Heart left ventricle (tissue), 16 donors: ENCODE measurements at regions not wholly inside any gene's neighbourhood (a gene's known extent, or its start where the extent isn't known, plus 50 kb on each side); places are given as distances from the start of the nearest gene placed in this dataset.

Source experiments
- ATAC-seq, 4 donors: fragments of 200-7000 bp; cut with Tn5 transposase; one replicate each; pipeline ENCODE4 v1.9.1; 2020 to 2022; ENCODE audit warnings: moderate library complexity in 4 of 4, mild to moderate bottlenecking in 3 of 4, moderate number of reproducible peaks in 1 of 4
- DNase-seq, 5 donors: peaks; one replicate each; pipeline ENCODE4 v3.0.0-alpha.2; 2020
- H3K27ac ChIP-seq, 12 donors: fragments of 200-600 bp; sonication (generic) in 4 of 12; one replicate each; pipeline versions ENCODE4 v1.5.0 to v1.8.0; 2016 to 2022; ENCODE audit warnings: mild to moderate bottlenecking in 2 of 12
- H3K27me3 ChIP-seq, 9 donors: fragments of 200-600 bp; sonication (generic) in 2 of 9; one replicate each; pipeline versions ENCODE4 v1.5.1 to v1.8.0; 2016 to 2022; ENCODE audit warnings: mild to moderate bottlenecking in 3 of 9
- H3K36me3 ChIP-seq, 9 donors: fragments of 200-600 bp; sonication (generic) in 2 of 9; one replicate each; pipeline versions ENCODE4 v1.5.0 to v1.8.0; 2018 to 2022; ENCODE audit warnings: mild to moderate bottlenecking in 2 of 9
- H3K4me1 ChIP-seq, 12 donors: fragments of 200-600 bp; sonication (generic) in 4 of 12; one replicate each; pipeline versions ENCODE4 v1.5.0 to v1.8.0; 2016 to 2022; ENCODE audit warnings: mild to moderate bottlenecking in 3 of 12
- H3K4me3 ChIP-seq, 12 donors: fragments of 200-600 bp; sonication (generic) in 4 of 12; one replicate each; pipeline versions ENCODE4 v1.5.0 to v1.8.0; 2017 to 2022; ENCODE audit warnings: mild to moderate bottlenecking in 9 of 12, moderate library complexity in 4 of 12
- H3K9me3 ChIP-seq, 12 donors: fragments of 200-600 bp; sonication (generic) in 4 of 12; one replicate each; pipeline versions ENCODE4 v1.5.0 to v1.8.0; 2016 to 2022; ENCODE audit warnings: mild to moderate bottlenecking in 1 of 12
- POLR2A ChIP-seq, 2 donors: fragments of 450-650 bp; IDR thresholded peaks; one replicate each; pipeline ENCODE4 v1.6.1; 2017; ENCODE audit warnings: antibody characterized with exemption in 2 of 2, mild to moderate bottlenecking in 2 of 2, moderate library complexity in 2 of 2
- WGBS, 4 donors: extraction: QIAGEN DNeasy Blood & Tissue Kit in 2 of 4; methylation state at CpG; one replicate each; pipeline versions ENCODE4 v1.1.5 to v1.1.7; 2013 to 2018; 5-methylcytosine and 5-hydroxymethylcytosine counted together
- intact Hi-C, 10 donors: fragments of 100-400 bp; cut with DNase I; formaldehyde crosslinking; loops; one replicate each; pipeline versions ENCODE4 v1.11.1 to v1.14.2; 2022
- TF ChIP-seq, protein P1 (sequence below), 12 donors: fragments of 200-600 bp; sonication (generic) in 4 of 12; IDR thresholded peaks; one replicate each; pipeline versions ENCODE4 v1.5.0 to v1.8.0; 2018 to 2022; ENCODE audit warnings: antibody characterized with exemption in 12 of 12, mild to moderate bottlenecking in 5 of 12
- donor health status: ischemic (EF 13 %, LVEDD 7.1; RV severe dilation, severe dysfunction).
- donor health status: healthy with polysubstance abuse.
- donor health status: DM: no; HTN: yes; CAD: no.
- donor health status: DM: no; HTN: no; CAD: no.
- donor health status: ischemic (EF 25% LVEDD 6.9; RV normal size, moderate dysfunction).
- donor health status: ischemic (EF 25% LVEDD 5.7; RV mildly dilated, moderate dysfunction).
- donor health status: healthy.
- donor health status: DM: yes; HTN: yes; CAD: no.
- donor health status: ischemic (EF 35%, LVEDD 5.7; RV mildly dilated, moderate dysfunction).
- donor health status: nonischemic (EF 11% LVEDD 7.7; RV severe dilation, severe dysfunction).
- donor health status: DM: yes; HTN: yes; CAD: no.
- donor health status: PGD.
- donor health status: ischemic (EF 29% LVEDD 5.4; RV normal size, mild dysfunction).
- donor health status: nonischemic (EF 23%, LVEDD 6.1; RV moderate dilation, normal function).

DNA sequence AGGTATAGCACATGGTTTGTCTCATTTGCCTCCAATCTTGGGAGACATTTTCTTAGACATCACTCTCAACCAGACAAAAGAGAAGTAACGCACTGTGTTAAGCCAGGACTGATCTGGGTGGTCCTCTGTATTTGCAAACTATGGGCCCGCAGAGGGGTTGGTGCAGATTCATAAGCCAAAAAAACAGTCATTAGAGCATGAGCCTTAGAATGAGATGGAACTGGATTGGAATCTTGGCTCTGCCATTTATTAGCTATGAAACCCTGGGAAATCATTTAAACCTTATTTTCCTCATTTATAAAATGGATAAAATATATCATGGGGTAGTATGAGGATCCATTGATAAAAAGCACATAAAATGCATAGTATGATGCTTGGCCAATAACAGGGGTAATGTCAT is 213.5 kb upstream of the APCDD1 start:
- Histone ChIP-seq H3K27me3 (no peaks in the 10 kb centered on the region), H3K36me3 (no peaks in the 10 kb centered on the region), H3K9me3 (no peaks in the 10 kb centered on the region), H3K4me1 (peaks cover 0 to 21% (median 14%) of the 10 kb centered on the region in 12 donors), H3K4me3 (no peak overlapping the region), H3K27ac (no peak overlapping the region)
- DNase-seq (no peak), ATAC-seq (no peak)
- intact Hi-C loops, result loop anchor here in 2 of 10 donors (10.0 kb wide), 2 partner anchors 186 to 274 kb away; no protein-coding TSS in a partner anchor
- WGBS, 4 donors, result 94 to 100% (median 97%) methylated on average over 2 of the region's 2 CpGs
- no peak for TF ChIP-seq POLR2A (IDR thresholded peaks at IDR 0.05)
- TF ChIP-seq, protein P1, sequence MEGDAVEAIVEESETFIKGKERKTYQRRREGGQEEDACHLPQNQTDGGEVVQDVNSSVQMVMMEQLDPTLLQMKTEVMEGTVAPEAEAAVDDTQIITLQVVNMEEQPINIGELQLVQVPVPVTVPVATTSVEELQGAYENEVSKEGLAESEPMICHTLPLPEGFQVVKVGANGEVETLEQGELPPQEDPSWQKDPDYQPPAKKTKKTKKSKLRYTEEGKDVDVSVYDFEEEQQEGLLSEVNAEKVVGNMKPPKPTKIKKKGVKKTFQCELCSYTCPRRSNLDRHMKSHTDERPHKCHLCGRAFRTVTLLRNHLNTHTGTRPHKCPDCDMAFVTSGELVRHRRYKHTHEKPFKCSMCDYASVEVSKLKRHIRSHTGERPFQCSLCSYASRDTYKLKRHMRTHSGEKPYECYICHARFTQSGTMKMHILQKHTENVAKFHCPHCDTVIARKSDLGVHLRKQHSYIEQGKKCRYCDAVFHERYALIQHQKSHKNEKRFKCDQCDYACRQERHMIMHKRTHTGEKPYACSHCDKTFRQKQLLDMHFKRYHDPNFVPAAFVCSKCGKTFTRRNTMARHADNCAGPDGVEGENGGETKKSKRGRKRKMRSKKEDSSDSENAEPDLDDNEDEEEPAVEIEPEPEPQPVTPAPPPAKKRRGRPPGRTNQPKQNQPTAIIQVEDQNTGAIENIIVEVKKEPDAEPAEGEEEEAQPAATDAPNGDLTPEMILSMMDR (IDR thresholded peaks at IDR 0.05), result no peak

DNA sequence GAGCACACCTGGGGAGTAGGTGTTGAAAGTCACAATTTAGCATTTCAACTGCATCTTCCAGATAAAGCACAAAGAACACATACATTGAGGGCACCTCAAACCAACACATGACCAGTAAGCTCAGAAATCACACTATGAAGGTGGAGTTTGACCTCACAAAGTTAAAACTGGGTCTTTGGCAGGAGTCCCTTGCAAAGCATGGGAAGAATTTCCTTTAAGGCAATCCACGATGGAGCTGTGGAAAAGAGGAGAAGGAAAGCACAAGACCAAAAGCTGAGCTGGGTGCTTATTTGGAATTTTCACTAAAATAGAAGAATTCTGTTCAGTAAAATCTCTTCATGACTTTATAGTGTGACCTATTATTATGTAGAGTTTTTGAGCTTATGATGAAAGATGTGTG is 212.9 kb upstream of the APCDD1 start:
- no peak overlapping the region for H3K4me3 ChIP-seq
- intact Hi-C loops, result loop anchor here in 2 of 10 donors (10.0 kb wide), 2 partner anchors 187 to 273 kb away; no protein-coding TSS in a partner anchor
- no peak for ATAC-seq
- DNase-seq, result no peak
- no peak for TF ChIP-seq POLR2A (IDR thresholded peaks at IDR 0.05)
- TF ChIP-seq, protein P1 (IDR thresholded peaks at IDR 0.05), result no peak
- WGBS, 4 donors, result 35 to 54% (median 42%) methylated on average over 1 of the region's 1 CpG
- H3K27me3 ChIP-seq, result no peaks in the 10 kb centered on the region
- H3K27ac ChIP-seq, result no peak overlapping the region
- no peaks in the 10 kb centered on the region for H3K36me3 ChIP-seq
- no peaks in the 10 kb centered on the region for H3K9me3 ChIP-seq
- H3K4me1 ChIP-seq, result peaks cover 0 to 26% (median 14%) of the 10 kb centered on the region in 12 donors

DNA sequence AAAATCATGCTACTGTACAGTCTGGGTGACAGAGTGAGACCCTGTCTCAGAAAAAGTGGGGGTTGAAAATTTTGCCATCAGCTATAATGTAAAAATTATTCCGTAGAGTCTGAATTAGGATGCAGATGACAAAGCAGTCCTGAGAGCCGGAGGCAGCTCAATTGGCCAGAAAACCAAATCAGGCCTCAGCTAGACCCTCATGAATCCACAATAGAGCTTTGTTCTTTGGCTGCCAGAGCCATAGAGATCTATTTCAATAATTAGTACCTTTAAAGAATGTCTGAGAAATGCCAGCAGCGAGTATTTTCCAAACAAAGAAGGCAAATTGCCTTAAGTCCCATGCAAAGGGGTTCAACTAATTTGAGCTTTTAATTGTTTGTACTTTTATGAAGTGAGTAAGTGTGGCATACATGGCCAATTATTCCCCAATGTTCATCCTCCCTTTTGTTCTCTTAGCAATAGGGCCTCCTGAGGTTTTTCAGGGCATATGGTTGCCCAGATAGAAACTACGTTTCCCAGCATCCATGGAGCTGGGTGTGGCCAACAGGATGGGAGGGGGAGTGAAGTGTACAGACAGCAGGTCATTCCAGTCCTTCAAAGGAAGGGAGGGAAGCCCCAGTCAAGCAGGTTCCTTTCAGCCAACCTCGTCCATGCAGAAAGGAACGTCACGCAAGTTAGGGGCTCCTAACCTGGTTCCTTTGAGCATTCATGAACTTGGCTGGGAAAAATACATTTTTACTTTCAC is 211.3 kb upstream of the APCDD1 start:
- no peak overlapping the region for H3K4me3 ChIP-seq
- TF ChIP-seq, protein P1 (IDR thresholded peaks at IDR 0.05), result no peak
- TF ChIP-seq POLR2A (IDR thresholded peaks at IDR 0.05), result no peak
- H3K27ac ChIP-seq, result no peak overlapping the region
- H3K36me3 ChIP-seq, result no peaks in the 10 kb centered on the region
- DNase-seq (no peak), ATAC-seq (no peak)
- intact Hi-C loops, result loop anchor here in 2 of 10 donors (10.0 kb wide), 2 partner anchors 188 to 272 kb away; no protein-coding TSS in a partner anchor
- H3K9me3 ChIP-seq, result no peaks in the 10 kb centered on the region
- WGBS, 4 donors, result 72 to 89% (median 82%) methylated on average over 7 of the region's 7 CpGs
- H3K27me3 ChIP-seq, result peaks cover 0 to 5% (median 0%) of the 10 kb centered on the region in 9 donors
- H3K4me1 ChIP-seq, result peaks cover 0 to 40% (median 20%) of the 10 kb centered on the region in 12 donors

DNA sequence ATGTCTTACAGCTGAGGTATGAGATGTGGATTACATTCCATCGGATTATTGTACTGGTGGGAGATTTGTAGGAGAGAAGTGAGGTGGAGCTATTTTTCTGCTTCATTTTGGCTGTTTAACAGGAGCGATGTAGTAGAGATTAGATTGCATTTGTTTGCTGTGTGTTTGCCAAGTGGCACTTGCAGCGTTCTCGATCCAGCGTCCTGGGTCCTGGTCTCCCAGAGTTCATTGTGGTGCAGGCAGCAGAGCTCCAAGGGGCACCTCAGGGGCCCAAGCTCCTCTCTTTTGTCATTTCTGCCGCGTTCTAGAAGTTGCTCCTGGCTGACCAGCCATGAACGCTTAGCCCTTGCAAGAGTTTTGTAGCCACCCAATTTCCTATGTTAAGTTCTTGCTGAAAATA is 210.1 kb upstream of the APCDD1 start:
- Histone ChIP-seq H3K27me3 (peaks cover 0 to 5% (median 0%) of the 10 kb centered on the region in 9 donors), H3K27ac (peak overlapping the region in 2 of 12 donors; percentile 3 to 26), H3K36me3 (no peaks in the 10 kb centered on the region), H3K9me3 (no peaks in the 10 kb centered on the region), H3K4me1 (peaks cover 0 to 37% (median 16%) of the 10 kb centered on the region in 12 donors), H3K4me3 (no peak overlapping the region)
- intact Hi-C loops, result loop anchor here in 2 of 10 donors (10.0 kb wide), 2 partner anchors 190 to 270 kb away; no protein-coding TSS in a partner anchor
- TF ChIP-seq, protein P1 (IDR thresholded peaks at IDR 0.05), result no peak
- no peak for TF ChIP-seq POLR2A (IDR thresholded peaks at IDR 0.05)
- 76 to 85% (median 83%) methylated on average over 8 of the region's 8 CpGs for WGBS, 4 donors
- ATAC-seq (no peak), DNase-seq (no peak)
